Activated CD4-positive, alpha-beta T cell treated with anti-CD3 and anti-CD28 coated beads, Interleukin-2, amount 50 U/mL, for 4 hours (primary cell): ENCODE measurements at regions not wholly inside any gene's neighbourhood (a gene's known extent, or its start where the extent isn't known, plus 50 kb on each side); places are given as distances from the start of the nearest gene placed in this dataset.
"Not testable (repeated sequence)": the region's sequence is repeated elsewhere in the genome, so short reads cannot be mapped to it uniquely, and the experiment has no call there.

Experiments used
- DNase-seq, 2 experiments: peaks; one replicate each; pipeline ENCODE4 v3.0.0-alpha.2; 2020

DNA sequence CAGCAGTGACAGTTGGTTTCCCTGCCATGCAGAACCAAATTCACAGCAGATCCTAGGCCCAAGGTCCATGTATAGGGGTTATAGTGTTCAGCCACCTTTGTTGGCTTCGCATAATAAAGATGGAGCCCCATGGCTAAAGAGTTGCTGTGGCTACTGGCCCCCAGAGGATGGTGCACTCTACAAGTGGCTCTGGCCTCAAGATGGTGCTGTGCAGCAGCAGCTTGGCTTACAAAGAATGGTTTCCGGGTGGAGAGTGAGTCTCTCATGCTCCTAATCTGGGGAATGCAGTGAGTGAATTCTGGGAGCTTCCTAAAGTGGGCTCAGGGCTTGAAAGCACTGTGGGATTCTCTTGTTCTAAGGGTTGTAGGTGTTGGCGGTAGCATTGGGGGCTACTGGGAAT, 1199.7 kb downstream of the CNTNAP5 start:
- no peak for DNase-seq

DNA sequence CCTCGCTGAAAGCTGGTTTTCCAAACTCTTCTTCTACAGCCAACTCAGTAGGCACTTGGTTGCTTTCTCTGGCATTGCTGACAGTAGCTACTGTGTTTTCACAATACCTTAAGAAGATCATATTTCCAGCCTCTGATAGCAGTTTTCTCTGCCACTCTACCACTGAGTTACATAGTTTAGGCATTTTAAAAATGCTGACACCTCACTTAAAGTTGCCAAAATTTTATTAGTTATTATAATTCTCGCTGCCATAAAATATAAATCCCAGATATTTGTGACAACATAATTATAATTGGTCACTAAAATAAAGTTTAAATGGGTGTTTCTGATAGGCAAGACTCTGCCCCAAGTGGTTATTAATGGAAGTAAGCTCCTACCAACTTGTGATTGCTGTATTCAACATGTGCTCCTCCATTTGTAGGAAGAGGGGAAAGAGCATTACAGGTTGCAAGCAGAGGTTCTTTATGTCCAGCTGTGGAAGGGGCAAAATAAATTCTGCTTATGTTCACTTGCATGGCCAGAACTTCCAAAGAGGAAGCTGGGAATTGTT, 1202.8 kb downstream of the CNTNAP5 start:
- no peak for DNase-seq

DNA sequence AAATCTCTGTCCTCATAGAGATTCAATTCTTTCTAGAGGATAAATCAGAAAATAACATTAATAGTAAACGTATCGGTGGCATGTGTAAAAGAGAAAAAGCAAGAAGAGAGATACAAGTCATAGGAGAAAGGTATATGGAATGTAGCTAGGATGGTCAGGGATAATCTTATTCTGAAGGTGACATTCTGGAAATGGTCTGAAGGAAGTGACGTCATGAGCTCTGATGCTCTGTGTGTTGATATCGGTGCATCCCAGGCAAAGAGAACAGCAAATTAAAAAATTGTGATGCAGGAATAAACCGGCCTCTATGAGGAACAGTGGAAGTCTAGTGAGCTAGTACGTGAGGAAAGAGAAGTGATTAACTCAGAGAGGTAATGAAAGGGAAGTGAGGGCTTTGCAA, 1215.8 kb downstream of the CNTNAP5 start:
- DNase-seq: no peak

DNA sequence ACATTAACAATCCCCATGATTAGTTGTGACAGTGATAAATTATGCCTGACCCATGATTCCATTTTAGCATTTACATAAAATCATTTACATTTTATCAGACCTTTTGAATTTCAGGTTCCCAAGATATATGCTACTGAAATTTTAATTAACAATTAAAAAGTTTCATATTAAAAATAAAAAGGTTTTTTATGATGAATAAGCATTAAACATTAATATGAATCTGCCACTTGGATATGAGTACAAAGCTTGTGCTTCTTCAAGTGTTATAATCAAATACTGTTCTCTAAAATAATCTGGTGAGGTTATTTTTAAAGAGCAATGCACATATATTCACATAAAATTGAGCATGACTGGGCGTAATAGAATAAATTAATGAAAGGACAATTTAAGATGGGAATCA, 1218.0 kb downstream of the CNTNAP5 start:
- DNase-seq: no peak

DNA sequence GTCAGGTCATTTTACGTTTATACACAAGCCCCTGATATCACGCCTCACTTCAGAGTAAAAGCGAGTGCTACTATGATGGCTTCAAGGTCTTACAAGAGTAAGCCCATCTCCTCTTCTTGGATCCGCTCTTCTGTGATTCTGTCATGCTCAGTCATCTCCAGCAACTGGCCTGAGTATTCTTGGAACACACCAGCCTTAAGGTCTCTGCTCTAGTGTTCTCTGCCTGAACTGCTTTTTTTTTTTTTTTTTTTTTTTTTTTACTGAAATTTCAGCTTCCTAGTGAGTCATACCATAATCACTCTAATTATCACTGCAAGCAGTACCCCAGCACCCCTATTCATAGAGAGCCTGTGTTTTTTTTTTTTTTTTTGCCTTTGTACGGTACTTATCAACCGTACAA, 1228.9 kb downstream of the CNTNAP5 start:
- no peak for DNase-seq

DNA sequence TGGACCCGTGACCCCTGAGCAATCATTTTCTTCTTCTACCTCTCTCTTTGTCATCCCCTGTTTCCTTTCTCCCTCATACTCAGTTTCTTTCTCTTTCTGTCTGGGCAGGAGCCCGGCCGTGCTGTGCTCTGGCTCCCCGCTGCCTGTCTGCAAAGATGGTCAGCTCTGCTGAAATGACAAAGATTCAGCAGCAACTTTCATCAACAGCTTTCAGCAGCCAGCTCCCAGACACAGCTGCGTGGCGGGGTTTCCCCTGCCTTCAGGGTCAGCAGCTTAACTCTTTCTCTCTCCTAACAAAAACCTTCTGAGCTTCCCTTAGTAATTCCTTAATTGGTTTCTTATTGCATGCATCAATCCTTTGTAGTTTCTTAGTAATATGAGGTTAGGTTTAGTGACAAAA, 1234.4 kb downstream of the CNTNAP5 start:
- no peak for DNase-seq

DNA sequence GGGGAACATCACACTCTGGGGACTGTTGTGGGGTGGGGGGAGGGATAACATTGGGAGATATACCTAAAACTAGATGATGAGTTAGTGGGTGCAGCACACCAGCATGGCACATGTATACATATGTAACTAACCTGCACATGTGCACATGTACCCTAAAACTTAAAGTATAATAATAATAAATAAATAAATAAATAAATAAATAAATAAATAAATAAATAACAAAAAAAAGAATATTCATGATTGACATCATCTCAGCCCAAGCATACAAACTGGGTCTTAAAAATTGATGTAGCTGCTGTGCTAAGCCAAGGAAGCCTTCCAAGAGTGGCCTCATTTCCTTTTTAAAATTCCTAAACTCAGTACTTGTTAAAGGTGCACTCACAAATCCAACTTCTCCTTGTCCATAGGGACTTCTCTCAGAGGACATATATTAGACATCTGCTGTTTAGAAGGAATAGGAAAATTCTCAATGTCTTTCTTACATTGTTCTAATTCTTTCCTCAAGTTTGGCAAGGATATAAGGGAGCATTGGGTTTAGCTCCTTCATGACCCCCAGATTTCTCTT, 1235.4 kb downstream of the CNTNAP5 start:
- not testable (repeated sequence) for DNase-seq

DNA sequence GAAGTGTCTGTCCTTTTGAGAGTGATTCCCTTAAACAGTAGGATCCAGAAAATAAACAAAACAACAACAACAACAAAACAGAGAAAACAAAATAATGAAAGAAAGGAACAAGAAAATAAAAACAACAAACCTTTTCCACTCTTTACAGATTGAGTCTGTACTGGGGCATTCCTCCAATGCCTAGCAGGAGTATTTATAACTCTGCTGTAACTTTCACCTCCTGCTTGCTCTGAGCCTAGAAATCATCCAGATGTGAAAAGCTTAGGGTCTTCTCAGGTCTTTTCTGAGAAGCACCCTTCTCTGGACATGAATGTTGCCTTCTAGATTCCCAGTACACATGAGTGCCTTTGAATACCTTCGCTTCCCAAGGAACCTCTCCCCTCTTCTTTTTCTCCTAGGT, 1239.4 kb downstream of the CNTNAP5 start:
- no peak for DNase-seq

DNA sequence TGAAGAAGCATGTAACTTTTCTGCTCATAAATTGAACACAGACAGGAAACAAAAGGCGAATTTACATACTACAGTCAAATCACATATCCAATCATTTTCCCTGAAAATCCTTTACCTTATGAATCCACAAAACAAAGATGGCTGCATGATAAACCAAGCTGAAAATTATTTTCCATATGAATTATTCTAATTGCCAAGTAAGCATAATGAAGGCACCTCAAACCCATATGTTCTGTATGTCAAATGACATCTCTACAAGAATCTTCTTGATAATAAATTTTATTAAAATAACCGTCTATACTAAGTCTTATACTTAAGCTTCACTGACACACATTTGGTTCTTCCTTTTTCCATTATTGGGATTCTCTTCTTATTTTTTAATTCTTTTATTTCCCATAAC, 1242.6 kb downstream of the CNTNAP5 start:
- DNase-seq: no peak

DNA sequence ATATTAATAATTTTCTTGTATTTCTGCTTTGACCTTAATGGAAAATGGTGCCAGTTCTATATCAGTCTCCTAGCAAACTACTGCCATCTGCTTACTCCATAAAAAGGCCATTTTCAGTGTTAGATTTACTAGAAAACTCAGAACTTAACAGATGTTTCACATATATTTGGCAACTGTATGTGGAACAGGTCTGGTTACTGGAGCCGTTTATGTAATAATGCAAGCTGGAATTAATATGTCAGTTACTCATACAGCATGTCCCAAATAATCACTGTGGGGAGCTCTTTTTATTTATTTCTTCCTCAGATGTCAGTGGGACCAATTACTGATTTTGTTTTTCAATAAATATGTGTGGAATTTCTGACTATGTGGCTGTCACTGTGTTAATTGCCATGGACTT, 1247.6 kb downstream of the CNTNAP5 start:
- no peak for DNase-seq

DNA sequence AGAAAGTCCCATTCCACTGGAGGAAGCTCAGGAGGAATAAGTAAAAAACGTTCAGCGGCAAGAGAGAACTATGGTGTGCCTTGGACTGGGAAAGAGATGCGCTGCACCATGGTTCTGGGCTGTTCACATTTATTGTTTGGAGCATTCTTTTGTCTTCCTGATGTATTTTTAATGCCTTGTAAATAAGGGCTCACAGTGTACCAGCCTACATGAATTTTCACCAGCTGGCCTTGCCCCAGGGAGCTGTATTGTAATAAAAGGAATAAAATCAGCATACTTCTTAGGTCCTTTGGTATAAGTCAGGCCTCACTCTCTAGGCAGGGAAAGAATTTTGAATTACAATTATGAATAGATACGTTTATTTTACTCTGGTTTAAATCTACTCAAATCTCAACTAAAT, 1249.6 kb downstream of the CNTNAP5 start:
- DNase-seq: no peak

DNA sequence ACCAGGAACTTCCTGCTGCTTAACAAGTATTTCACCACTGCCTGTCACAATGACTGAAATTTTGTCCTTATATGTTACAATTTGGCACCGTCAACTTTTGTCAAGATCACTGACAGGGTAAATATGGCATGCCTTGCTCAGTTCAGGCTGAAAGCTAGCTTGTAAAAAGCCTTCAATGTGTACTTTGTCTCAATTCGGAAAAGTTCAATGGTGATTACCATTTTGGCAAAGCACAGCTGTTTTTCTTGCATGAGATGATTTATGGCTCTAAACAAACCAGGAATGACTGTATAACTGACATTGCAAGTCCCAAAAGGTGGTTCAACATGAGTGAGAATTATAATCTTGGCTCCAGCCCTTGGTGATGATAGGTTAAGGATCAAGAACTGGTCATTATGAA, 1255.2 kb downstream of the CNTNAP5 start:
- no peak for DNase-seq

DNA sequence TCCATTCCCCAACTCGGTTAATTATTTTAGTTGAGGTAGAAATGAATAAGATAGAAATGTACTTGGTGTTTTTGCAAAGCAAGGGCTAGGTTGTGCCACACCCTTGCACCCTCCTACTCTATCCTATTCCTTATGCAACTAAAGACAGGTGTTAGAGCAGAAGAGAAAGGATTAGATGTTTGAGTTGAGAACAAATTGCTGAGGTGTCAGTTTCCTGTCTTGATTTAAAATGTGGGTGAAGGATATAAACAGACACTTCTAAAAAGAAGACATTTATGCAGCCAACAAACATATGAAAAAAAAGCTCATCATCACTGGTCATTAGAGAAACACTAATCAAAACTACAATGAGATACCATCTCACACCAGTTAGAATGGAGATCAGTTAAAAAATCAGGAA, 1256.2 kb downstream of the CNTNAP5 start:
- no peak for DNase-seq

DNA sequence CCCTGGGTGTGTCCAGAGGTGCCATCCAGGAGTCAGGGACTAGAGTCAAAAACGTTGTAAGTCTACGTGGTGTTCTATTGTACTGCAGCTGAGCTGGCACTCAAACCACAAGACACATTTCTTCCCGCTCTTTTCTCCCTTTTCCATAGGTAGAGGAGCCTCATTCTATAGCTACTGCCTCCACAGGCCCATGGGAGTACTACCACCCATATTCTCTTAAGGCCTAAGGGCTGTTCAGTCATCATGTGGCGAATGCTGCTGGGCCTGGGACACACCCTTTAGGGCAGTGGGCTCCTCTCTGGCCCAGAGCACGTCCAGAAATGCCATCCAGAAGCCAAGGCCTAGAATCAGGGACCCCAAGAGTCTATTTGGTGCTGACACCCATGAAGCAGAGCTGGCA, 1271.7 kb downstream of the CNTNAP5 start:
- DNase-seq: no peak

DNA sequence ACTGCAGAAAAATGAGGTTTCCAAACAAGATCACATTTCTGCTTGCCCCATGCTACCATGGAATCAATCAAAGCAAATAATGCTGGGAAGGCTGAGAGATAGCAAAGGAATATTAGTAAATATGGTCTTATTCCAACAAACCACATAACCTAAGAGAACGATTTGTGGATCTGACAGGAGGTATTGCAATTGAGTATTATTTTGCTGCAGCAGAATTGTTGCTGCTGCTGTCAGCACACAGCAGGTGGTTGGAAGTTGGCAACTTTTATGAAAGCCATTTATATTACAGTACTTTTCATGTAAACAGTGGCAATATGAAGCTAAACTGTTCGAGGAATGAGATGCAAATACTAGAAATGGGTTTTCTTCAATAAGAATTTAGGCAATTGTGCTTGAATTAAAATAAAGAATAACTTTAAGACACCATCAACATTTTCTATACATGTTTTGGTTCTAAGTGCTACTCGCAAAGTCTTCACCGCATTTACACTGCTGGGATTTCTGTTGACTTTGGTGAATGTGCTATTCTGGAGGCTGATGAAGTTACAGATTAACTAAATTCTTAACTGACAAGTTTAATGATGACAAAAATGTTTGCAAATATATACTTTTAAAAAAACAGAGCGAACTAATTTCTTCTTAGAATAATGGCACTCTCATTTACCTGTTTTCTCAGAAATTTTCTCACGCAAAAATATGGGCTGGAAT, 1285.7 kb downstream of the CNTNAP5 start:
- no peak for DNase-seq

DNA sequence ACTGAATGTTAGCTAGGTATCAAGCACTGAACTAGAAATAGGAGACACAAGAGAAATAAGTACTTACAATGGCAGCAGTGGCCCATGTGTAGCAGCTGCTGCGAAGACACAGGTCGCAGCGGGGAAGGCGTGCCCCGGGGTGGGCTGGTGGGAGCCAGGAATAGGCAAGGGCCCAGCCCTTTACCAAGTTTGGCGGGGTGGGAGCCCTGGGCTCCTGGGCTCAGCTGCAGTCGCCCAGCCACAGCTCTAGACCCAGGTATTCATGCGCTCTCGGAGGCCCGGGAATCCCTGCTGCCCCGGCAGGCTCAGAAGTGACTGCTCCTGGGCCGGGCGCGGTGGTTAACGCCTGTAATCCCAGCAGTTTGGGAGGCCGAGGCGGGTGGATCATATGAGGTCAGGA, 1287.3 kb downstream of the CNTNAP5 start:
- no peak for DNase-seq

DNA sequence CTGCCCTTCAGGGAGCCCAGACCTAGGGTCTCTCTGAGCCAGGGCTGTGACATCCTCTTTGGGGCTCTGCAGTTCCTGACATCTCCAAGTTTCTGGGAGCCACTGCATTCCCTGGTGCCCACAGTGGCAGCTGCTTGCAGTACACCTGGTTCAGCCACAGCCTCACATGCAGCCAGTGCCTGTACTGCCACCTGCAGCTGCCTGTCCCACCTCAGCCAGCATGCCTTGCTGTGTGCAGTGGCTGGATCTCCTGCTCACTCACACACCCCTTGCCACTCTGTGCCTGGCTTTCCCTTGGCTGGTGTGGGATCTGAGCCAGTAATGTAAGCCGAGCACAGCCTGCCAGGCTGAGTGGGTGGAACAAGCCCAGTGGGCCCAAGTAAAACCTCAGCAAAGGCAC, 1288.7 kb downstream of the CNTNAP5 start:
- DNase-seq: no peak

DNA sequence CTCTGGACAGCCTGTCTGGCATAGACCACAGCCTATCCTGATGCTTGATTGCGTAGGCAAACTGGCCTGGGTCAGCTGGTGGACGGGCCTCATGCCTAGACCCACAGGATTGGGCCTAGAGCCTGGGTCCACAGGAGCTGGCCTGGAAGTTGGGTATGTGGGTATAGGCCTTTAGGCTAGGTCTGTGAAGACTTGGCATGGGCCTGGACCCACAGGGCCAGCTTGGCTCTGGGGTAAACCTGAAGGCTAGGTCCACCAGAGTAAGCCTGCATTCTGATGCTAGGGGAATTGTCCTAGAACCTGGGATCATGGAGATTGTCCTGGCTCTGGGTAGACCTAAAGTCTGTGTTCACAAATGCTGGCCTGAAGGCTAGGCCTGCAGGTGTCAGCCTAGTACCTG, 1293.7 kb downstream of the CNTNAP5 start:
- DNase-seq: no peak

DNA sequence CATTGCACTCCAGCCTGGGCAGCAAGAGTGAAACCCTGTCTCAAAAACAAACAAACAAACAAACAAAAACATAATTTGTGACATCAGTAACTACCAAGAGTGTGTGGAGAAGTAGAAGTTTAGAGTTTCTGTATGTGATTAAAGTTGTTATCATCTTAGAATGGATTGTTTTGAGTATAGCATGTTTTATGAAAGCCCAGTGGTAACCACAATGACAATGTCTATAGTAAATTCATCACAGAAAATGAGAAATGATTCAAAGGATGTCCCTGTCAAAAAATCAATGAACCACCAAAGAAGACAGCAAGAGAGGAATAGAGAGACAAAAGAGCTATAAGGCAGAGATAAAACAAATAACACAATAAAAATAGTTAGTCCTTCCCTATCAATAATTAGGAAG, 1299.2 kb downstream of the CNTNAP5 start:
- DNase-seq: no peak

DNA sequence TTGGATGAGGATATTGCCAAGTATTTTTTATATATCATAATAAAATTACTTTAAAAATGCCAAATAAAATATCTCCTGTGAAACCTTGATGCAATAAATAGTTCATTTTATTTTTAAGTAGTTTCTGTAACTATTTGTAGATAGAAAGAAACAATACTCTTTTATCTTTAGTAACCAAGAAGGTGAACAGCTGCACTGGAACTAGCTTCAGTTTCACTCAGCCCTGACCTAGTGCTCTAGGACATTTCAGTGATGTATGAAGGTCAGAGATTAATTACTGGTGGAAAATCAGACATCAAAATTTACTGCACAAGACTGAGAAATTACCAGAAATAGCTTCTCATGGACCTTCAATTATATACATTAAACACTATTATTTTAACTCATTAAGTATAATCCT, 1305.0 kb downstream of the CNTNAP5 start:
- no peak for DNase-seq

DNA sequence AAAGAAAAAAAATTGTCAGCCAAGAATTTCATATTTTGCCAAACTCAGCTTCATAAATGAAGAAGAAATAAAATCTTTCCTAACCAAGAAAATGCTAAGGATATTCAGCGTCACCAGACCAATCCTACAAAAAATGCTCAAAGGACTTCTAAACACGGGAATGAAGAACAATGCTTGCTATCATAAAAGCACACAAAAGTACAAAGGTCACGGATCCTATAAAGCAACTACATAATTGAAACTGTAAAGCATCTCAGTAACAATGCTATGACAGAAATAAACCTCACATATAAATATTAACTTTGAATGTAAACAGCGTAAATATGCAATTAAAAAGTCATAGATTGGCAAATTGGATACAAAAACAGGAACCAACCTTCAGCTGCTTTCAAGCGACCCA, 1314.6 kb upstream of the GYPC start:
- no peak for DNase-seq

DNA sequence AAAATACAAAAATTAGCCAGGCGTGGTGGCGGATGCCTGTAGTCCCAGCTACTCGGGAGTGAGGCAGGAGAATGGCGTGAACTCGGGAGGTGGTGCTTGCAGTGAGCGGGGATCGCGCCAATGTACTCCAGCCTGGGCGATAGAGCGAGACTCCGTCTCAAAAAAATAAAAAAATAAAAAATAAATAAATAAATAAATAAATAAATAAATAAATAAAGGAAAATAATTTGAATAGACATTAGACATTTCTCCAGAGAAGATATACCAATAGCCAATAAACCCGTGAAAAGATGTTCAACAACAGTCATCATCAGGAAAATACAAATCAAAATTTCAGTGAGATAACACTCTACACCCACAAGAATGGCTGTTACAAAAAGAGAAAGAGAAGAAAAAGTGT, 1302.4 kb upstream of the GYPC start:
- DNase-seq: not testable (repeated sequence)

DNA sequence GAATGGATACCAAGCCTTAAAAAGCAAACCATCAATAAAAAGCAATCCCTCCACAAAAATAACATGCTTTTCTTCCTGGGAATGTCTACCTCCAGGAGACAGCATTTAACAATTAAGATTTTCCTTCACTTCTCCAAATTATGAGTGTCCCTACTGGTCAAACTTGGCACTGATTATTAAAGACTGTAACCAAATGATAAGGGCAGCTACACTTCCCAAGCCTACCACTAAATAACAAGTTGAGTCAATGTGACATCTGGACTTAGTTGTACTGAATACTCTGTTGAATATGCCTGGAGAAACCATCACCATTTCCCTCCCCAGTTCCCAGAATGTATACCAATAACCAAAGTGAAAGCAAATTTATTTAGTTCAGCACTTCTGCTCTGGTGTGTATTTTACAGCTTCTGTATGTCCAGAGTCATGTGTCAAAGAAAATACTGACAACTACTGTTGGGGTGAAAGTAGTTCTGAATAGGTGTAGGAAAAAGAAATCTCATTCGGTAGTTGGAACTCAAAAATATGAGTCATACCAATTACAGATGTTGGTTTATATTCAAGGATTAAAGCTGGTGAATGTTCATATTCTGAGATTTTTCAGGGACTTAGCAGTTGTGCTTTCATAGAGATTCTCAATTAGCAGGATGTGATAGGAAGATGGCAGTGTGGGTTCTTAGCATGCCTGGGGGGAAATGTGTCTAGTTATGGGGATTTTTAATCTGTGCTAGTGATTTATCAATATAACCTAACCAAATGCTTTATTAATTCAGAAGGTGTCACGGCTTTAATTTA, 1291.6 kb upstream of the GYPC start:
- no peak for DNase-seq

DNA sequence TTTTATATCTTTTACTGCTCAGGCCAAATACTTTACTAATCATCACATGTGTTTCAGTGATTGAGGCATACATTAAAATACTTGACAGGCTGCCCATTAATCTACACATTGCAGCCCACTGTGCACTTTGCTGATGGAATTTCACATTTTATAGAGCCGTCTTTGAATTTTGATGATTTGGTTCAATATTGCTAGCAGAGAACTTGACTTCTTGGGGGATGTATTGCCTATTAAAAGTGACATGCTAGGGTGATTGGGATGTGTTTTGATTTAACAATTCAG, 1291.0 kb upstream of the GYPC start:
- DNase-seq: no peak
